Activated CD4-positive, alpha-beta T cell treated with anti-CD3 and anti-CD28 coated beads, Interleukin-2, amount 10 ng/mL, durations not matched to agents 7 days and 5 days (primary cell): ENCODE measurements at regions not wholly inside any gene's neighbourhood (a gene's known extent, or its start where the extent isn't known, plus 50 kb on each side); places are given as distances from the start of the nearest gene placed in this dataset.
A peak's percentile ranks its signal among the peaks of the same experiment; 100 is the strongest.

Experiments used
- CTCF ChIA-PET: fragments of 350-600 bp; sonication (Branson Sonifier 250); formaldehyde crosslinking; loops from one replicate; lab custom pipeline; 2021; ENCODE audit warnings: antibody characterized with exemption; lab: Charles Lee
- POLR2A ChIA-PET: fragments of 350-600 bp; sonication (Branson Sonifier 250); formaldehyde crosslinking; loops from one replicate; lab custom pipeline; 2021; ENCODE audit warnings: antibody characterized with exemption; lab: Charles Lee
- DNase-seq: peaks from one replicate; pipeline ENCODE4 v3.0.0-alpha.2; 2020
- H3K27ac Mint-ChIP-seq: one replicate; pipeline ENCODE4 v1.8.0; 2021; ENCODE audit warnings: mild to moderate bottlenecking, moderate library complexity, mixed read lengths
- H3K27me3 Mint-ChIP-seq: one replicate; pipeline ENCODE4 v1.8.0; 2021; ENCODE audit warnings: mixed read lengths
- H3K36me3 Mint-ChIP-seq: one replicate; pipeline ENCODE4 v1.8.0; 2021; ENCODE audit warnings: low read depth, mixed read lengths
- H3K4me1 Mint-ChIP-seq: one replicate; pipeline ENCODE4 v1.8.0; 2021; ENCODE audit warnings: mixed read lengths
- H3K4me3 Mint-ChIP-seq: one replicate; pipeline ENCODE4 v1.8.0; 2021; ENCODE audit warnings: mild to moderate bottlenecking, moderate library complexity, mixed read lengths
- H3K9me3 Mint-ChIP-seq: one replicate; pipeline ENCODE4 v1.8.0; 2021; ENCODE audit warnings: mixed read lengths

DNA sequence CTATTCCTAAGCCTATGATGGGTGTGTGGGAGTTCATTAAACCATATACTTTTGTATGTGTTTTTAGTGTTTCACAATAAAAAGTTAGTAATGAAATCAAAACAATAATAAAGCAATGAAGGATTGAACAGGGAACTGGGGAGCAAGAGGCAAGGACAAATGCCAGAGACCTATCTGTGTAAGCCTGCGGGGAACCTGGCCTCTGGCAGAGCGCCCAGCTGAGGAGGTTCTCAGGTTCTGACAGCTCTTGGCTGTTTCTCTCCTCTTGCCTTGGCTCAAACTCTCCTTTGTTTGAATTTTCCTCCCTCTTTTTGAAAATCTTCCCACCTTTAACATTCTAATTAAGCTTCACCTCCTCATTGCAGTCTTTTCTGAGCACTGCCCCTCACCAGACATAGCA is 200.0 kb upstream of the NCKAP5 start:
- peaks cover 14% of the 10 kb centered on the region for H3K27me3 Mint-ChIP-seq
- no peak for DNase-seq
- ChIA-PET POLR2A (no interaction called here), CTCF (no interaction called here)
- no peaks in the 10 kb centered on the region for H3K36me3 Mint-ChIP-seq
- H3K9me3 Mint-ChIP-seq = no peaks in the 10 kb centered on the region
- no peak overlapping the region for H3K4me3 Mint-ChIP-seq
- H3K27ac Mint-ChIP-seq = no peak overlapping the region
- no peaks in the 10 kb centered on the region for H3K4me1 Mint-ChIP-seq

DNA sequence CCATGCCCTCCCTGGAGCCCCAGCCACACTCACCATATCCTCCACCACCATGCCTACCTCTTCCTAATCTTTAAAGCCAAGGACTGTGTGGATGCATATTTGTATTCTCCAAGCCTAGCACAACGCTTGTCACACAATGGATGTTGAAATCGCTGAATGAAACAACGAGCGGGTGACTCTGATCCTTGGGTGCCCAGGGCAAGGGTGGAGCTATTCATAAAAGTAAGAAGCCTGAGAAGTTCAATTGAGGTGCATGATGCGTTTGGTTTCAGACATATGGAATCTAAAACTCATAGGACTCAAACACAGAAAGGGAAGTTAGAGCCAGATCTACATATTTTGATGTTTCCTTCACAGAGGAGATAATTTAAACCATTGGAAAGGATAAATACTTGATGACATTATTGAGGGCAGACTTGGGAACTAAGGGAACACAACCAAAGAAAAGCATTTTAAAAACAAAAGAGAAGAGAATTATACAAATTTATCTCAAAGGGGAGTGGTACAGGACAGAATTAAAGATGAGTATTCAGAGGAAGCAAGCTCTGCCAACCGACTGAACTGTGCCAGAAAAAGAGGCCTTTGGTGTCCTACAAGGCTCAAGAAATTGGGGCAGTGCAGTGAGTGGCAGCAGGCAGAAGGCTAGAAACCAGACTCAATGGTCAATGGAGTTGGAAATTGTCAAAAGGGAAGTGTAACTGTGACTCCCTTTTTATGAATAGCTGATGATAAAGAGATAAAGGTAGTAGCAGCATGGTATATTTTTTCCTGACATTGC is 200.6 kb upstream of the NCKAP5 start:
- no peak overlapping the region for H3K4me3 Mint-ChIP-seq
- H3K27me3 Mint-ChIP-seq = peaks cover 14% of the 10 kb centered on the region
- POLR2A ChIA-PET = no interaction called here
- H3K9me3 Mint-ChIP-seq = no peaks in the 10 kb centered on the region
- no peaks in the 10 kb centered on the region for H3K4me1 Mint-ChIP-seq
- H3K27ac Mint-ChIP-seq = no peak overlapping the region
- H3K36me3 Mint-ChIP-seq = no peaks in the 10 kb centered on the region
- no peak for DNase-seq
- CTCF ChIA-PET = no interaction called here

DNA sequence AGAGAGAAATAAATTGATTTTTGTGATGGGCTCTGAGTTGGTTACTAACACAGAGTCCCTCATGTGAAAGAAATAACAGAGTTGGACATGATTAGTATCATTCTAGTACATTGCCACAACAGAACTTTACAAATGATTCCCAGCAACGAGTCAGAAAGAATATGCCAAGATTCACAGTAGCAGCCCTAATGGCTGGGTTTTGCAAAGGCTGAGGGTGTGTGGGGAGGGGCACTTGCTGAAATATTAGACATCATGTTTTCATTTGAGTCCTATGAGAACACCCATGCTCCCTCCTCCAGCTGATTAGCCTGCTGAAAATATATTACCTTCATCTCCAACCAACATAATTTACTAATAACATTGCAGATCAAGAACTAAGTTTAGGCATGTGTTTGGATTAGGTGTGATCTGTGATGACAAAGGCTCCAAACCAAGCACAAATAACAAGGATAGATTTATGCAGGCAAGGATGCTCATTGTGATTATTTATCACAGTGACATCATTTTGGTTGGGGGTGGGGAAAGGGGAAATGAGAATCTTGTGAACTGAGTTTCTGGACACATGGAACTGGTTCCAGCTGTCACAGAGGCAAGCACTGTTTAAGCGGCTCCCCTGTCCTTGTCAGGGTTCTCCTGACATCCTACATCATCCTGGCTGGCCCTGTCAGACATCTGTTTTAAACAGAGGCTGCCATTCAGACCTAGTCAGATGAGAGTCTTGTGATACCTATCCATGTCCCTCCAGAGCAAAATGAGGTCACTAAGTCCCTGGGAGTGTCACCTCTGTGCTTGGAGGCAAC is 205.8 kb upstream of the NCKAP5 start:
- H3K27ac Mint-ChIP-seq = no peak overlapping the region
- POLR2A ChIA-PET = no interaction called here
- no peaks in the 10 kb centered on the region for H3K4me1 Mint-ChIP-seq
- no peak for DNase-seq
- H3K9me3 Mint-ChIP-seq = no peaks in the 10 kb centered on the region
- no peaks in the 10 kb centered on the region for H3K36me3 Mint-ChIP-seq
- CTCF ChIA-PET = no interaction called here
- H3K27me3 Mint-ChIP-seq = peaks cover 11% of the 10 kb centered on the region
- no peak overlapping the region for H3K4me3 Mint-ChIP-seq

DNA sequence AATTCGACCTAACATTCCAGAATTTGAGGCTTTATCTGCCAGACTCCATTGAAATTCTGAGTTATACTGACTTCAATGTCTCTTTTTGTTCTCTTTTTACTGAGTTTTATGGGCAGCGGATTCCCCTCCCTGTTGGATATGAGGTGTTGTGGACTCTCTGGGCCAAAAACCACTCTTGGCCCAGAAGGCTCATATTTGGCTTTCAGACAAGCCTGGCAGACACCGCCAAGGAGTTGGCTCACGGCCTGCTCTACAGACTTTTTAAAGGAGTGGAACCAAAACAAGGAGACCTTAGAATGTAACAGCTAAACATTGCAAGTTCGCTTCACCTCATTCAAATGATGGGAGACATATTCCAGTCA is 206.4 kb upstream of the NCKAP5 start:
- no peaks in the 10 kb centered on the region for H3K9me3 Mint-ChIP-seq
- no peaks in the 10 kb centered on the region for H3K4me1 Mint-ChIP-seq
- no peak for DNase-seq
- H3K27ac Mint-ChIP-seq = no peak overlapping the region
- H3K4me3 Mint-ChIP-seq = no peak overlapping the region
- H3K36me3 Mint-ChIP-seq = no peaks in the 10 kb centered on the region
- ChIA-PET POLR2A (no interaction called here), CTCF (no interaction called here)
- H3K27me3 Mint-ChIP-seq = peaks cover 9% of the 10 kb centered on the region

DNA sequence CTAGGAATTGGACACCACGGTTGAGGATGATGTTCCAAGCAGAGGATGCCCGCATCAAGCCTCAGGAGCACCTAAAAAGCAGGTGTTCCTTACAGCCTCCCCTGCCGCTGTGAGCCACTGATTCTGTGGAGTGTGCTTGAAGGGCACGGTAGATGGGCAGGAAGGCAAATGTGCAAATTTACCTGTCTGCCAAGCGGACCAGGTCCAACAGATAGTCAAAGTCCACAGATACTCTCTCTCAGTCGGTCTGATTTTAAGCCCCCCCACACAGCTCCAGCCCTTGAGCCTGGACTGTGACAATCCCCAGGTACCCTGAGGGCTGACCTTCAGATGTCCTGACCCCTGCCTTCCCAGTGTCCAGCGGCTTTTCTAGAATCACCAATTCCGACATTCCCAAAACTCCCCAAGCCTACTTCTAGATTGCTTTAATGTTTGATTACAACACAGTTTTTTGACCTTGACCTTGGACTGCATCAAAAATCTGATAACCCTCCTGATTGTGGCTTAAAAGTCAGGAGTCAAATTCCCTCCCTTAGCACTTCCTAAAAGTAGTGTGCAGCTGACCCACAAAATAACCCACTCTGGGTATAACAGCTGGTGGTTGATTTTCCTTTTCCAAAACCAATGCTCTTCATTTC is 208.8 kb upstream of the NCKAP5 start:
- Mint-ChIP-seq H3K36me3 (no peaks in the 10 kb centered on the region), H3K4me1 (no peaks in the 10 kb centered on the region), H3K9me3 (no peaks in the 10 kb centered on the region), H3K27me3 (peaks cover 2% of the 10 kb centered on the region), H3K27ac (no peak overlapping the region), H3K4me3 (no peak overlapping the region)
- ChIA-PET CTCF (no interaction called here), POLR2A (no interaction called here)
- DNase-seq = no peak

DNA sequence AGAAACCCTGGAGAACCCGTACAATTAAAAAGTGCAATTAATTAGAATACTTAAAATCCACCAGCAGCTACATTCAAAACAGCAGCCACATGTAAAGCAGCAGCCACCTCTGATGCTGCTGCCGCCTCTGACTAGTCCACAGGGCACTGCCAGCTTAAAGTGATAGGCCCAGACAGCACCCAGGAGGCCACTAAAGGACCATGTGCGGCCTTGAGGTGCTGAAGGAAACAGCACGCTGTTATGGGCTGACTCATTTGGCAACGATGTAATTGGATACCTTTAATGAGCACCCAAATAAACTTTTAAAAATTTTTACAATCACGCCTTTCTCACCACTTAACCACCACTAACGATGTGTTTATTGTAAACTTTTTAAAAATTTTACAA is 209.3 kb upstream of the NCKAP5 start:
- H3K36me3 Mint-ChIP-seq = no peaks in the 10 kb centered on the region
- no peaks in the 10 kb centered on the region for H3K27me3 Mint-ChIP-seq
- ChIA-PET CTCF (no interaction called here), POLR2A (no interaction called here)
- no peaks in the 10 kb centered on the region for H3K9me3 Mint-ChIP-seq
- H3K4me1 Mint-ChIP-seq = no peaks in the 10 kb centered on the region
- no peak overlapping the region for H3K27ac Mint-ChIP-seq
- no peak overlapping the region for H3K4me3 Mint-ChIP-seq
- no peak for DNase-seq

DNA sequence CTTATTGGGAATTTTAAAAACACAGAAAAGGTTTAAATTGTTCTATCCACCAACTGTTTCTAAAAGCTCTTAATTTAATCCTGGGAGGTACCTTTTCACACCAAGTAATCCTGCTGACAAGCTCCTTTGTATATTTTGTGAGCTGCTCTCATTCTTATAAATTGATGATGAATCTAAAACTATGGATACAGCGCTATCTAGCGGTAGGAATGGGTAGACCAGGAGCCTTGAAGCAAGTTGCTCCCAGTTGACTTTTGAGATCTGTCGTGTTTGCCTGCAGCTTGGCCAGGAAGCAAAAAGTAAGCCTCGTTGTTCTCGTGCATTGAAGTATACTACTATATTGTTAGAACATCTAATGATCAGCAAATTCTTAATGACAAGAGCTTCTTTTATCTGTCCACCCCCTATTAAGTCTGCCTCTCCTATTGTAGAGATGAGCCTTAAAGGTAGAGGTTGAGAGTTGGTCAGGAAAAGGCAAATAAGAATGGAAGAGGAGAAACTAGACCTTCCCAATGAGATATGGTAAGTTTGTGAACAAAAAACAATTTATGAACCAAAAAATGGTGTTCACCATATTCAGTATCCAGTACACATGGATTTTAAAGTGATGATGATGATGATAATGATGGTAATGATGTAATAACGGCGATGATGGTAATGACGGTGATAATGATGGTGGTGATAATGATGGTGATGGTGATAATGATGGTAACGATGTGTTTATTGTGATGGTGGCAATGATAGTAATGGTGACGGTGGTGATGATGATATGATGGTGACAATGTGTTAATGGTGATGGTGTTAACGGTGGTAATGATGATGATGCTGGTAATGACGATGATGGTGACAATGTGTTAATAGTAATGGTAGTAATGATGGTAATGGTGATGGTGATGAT is 212.1 kb upstream of the NCKAP5 start:
- no peak overlapping the region for H3K4me3 Mint-ChIP-seq
- CTCF ChIA-PET = no interaction called here
- H3K4me1 Mint-ChIP-seq = no peaks in the 10 kb centered on the region
- peak; percentile 43 for DNase-seq
- no peaks in the 10 kb centered on the region for H3K27me3 Mint-ChIP-seq
- H3K36me3 Mint-ChIP-seq = no peaks in the 10 kb centered on the region
- no peak overlapping the region for H3K27ac Mint-ChIP-seq
- H3K9me3 Mint-ChIP-seq = no peaks in the 10 kb centered on the region
- POLR2A ChIA-PET = no interaction called here

DNA sequence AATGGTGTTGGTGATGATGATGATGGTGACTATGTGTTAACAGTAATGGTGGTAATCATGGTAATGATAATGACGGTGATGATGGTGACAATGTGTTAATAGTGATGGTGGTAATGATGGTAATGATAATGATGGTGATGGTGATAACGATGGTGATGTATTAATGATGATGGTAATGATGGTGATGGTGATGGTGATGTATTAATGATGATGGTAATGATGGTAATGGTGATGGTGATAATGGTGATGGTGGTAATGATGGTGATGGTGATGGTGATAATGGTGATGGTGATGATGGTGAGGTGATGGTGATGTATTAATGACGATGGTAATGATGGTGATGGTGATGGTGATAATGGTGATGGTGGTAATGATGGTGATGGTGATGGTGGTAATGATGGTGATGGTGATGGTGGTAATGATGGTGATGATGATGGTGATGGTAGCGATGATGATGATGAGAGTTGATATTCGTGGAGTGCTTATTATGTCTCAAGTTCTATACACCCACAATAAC is 212.8 kb upstream of the NCKAP5 start:
- ChIA-PET POLR2A (no interaction called here), CTCF (no interaction called here)
- Mint-ChIP-seq H3K36me3 (no peaks in the 10 kb centered on the region), H3K27ac (no peak overlapping the region), H3K4me3 (no peak overlapping the region), H3K9me3 (no peaks in the 10 kb centered on the region), H3K4me1 (no peaks in the 10 kb centered on the region), H3K27me3 (no peaks in the 10 kb centered on the region)
- no peak for DNase-seq

DNA sequence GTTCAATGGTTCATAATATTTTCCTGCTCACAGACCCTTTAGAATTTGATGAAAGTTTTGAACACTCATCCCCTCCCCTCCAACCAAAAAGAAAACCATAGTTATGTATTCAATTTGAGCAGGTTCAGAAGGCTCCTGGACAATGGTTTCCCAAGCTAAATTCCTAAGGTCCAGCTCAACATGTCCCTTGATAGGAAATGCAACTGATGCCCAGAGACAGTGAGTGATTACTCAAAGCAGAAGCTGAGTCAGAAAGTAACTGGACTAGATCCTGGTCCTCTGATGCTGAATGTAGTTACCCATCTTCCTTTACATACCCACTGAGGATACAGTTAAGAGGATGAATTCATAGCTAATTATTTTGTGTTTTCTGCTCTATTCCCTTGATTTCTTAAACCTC is 218.9 kb upstream of the NCKAP5 start:
- Mint-ChIP-seq H3K9me3 (no peaks in the 10 kb centered on the region), H3K27ac (no peak overlapping the region), H3K4me3 (no peak overlapping the region), H3K4me1 (no peaks in the 10 kb centered on the region), H3K27me3 (no peaks in the 10 kb centered on the region), H3K36me3 (no peaks in the 10 kb centered on the region)
- POLR2A ChIA-PET = no interaction called here
- CTCF ChIA-PET = no interaction called here
- no peak for DNase-seq

DNA sequence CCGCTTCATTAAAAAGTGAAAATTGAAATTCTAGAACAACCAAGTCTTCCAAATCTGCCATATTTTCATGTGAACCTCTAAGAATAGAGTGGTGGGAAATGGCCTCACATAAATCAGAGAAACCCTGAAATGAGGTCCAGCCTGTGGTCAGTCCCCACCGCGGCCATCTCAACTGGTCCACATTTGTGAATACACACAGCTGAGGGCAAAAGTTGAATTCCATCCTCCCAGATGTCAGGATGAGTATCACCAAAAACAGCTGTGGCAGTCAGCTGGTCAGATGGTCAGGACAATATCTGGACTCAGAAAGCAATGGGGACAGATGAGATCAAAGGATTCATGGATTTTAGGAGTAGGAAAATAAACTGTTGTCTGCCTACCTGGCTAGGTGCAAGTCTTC is 219.4 kb upstream of the NCKAP5 start:
- ChIA-PET CTCF (no interaction called here), POLR2A (no interaction called here)
- Mint-ChIP-seq H3K27me3 (no peaks in the 10 kb centered on the region), H3K27ac (no peak overlapping the region), H3K4me3 (no peak overlapping the region), H3K9me3 (no peaks in the 10 kb centered on the region), H3K36me3 (no peaks in the 10 kb centered on the region), H3K4me1 (no peaks in the 10 kb centered on the region)
- DNase-seq = no peak

DNA sequence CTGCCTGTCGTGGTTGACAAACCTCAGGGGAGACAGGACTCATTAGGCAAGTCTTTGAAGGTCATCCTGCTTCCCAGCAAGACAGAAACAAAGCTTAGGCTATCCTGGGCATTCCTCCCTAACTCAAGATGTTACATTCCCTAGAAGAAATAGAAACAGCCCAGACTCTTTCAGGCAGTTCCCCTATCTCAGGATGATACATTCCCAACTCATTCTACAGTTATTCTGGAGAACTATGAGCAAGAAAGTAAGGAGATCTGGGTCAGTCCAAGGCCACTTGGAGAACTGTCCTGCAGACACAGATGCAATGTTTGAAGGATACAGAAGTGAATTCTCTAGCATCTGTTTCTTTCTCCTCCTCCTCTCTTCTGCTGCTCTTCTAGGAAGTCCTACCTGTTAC is 220.1 kb upstream of the NCKAP5 start:
- ChIA-PET POLR2A (no interaction called here), CTCF (no interaction called here)
- no peaks in the 10 kb centered on the region for H3K27me3 Mint-ChIP-seq
- H3K4me1 Mint-ChIP-seq = no peaks in the 10 kb centered on the region
- H3K36me3 Mint-ChIP-seq = no peaks in the 10 kb centered on the region
- H3K27ac Mint-ChIP-seq = no peak overlapping the region
- no peak for DNase-seq
- H3K4me3 Mint-ChIP-seq = no peak overlapping the region
- H3K9me3 Mint-ChIP-seq = no peaks in the 10 kb centered on the region

DNA sequence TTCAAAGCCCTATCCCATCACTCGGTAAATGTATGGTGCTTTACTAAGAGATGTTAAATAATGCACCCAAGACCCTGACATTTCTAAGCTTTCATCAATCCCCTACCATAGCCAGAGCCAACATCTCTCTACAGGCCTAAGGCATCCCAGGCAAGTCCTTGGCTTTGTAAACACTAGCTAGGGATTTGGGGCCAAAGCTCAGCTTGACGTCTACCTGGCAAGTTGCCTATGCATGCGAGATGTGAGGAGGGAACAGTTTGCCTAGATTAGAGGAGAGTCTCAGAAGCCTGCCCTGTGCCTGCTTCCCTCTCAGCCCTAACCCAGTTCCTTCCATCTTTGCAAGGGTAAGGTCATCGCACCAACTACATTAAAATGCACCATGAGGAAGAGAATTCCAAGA is 221.5 kb upstream of the NCKAP5 start:
- no peaks in the 10 kb centered on the region for H3K4me1 Mint-ChIP-seq
- POLR2A ChIA-PET = no interaction called here
- DNase-seq = no peak
- no peaks in the 10 kb centered on the region for H3K36me3 Mint-ChIP-seq
- H3K4me3 Mint-ChIP-seq = no peak overlapping the region
- H3K27me3 Mint-ChIP-seq = no peaks in the 10 kb centered on the region
- no peak overlapping the region for H3K27ac Mint-ChIP-seq
- H3K9me3 Mint-ChIP-seq = peaks cover 2% of the 10 kb centered on the region
- CTCF ChIA-PET = no interaction called here
